ENCODE measurements at regions not wholly inside any gene's neighbourhood (a gene's known extent, or its start where the extent isn't known, plus 50 kb on each side); places are given as distances from the start of the nearest gene placed in this dataset.

- TF ChIP-seq POLR2A (IDR thresholded peaks at IDR 0.05; ENCODE audit: low read depth, low read length) (no peak), CTCF (conservative IDR thresholded peaks at IDR 0.05; ENCODE audit: low read depth, low read length) (no peak), RFX5 (IDR thresholded peaks at IDR 0.05; ENCODE audit: low read depth, low read length) (no peak), MXI1 (IDR thresholded peaks at IDR 0.05; ENCODE audit: borderline replicate concordance, low read depth, low read length) (no peak)
Measured at GRCh38 chr15:93816815-93817214, 414.5 kb upstream of the MCTP2 start.
